HG02973 (cell line): ENCODE measurements at regions not wholly inside any gene's neighbourhood (a gene's known extent, or its start where the extent isn't known, plus 50 kb on each side); places are given as distances from the start of the nearest gene placed in this dataset.
"Not testable (repeated sequence)": the region's sequence is repeated elsewhere in the genome, so short reads cannot be mapped to it uniquely, and the experiment has no call there.

Source experiments
- ATAC-seq: cut with Tn5 transposase; IDR thresholded peaks from one replicate; pipeline ENCODE4 v1.9.1; 2021; ENCODE audit warnings: moderate library complexity; ENCODE audit not compliant: unreplicated experiment

GRCh38 chr6:120852293-120852849 lies 481.9 kb downstream of the TBC1D32 start:
- no peak for ATAC-seq

GRCh38 chr6:120826253-120826652 lies 508.0 kb downstream of the TBC1D32 start:
- no peak for ATAC-seq

GRCh38 chr6:120816794-120817193 lies 517.5 kb downstream of the TBC1D32 start:
- ATAC-seq = no peak

- no peak for ATAC-seq
Measured at GRCh38 chr6:120805276-120805675, 529.0 kb downstream of the TBC1D32 start.

GRCh38 chr6:120804612-120805011 lies 529.7 kb downstream of the TBC1D32 start:
- ATAC-seq = no peak

- no peak for ATAC-seq
Measured at GRCh38 chr6:120786682-120787081, 547.6 kb downstream of the TBC1D32 start.

- no peak for ATAC-seq
Measured at GRCh38 chr6:120786256-120786655, 548.0 kb downstream of the TBC1D32 start.

- ATAC-seq = no peak
Measured at GRCh38 chr6:120785459-120786086, 548.7 kb downstream of the TBC1D32 start.

GRCh38 chr6:120779441-120779840 lies 554.8 kb downstream of the TBC1D32 start:
- ATAC-seq = no peak

- ATAC-seq = no peak
Measured at GRCh38 chr6:120775698-120776097, 558.6 kb downstream of the TBC1D32 start.

- ATAC-seq = no peak
Measured at GRCh38 chr6:120774275-120774674, 560.0 kb downstream of the TBC1D32 start.

GRCh38 chr6:120771019-120771418 lies 563.3 kb downstream of the TBC1D32 start:
- ATAC-seq = no peak

- no peak for ATAC-seq
Measured at GRCh38 chr6:120764312-120764711, 570.0 kb downstream of the TBC1D32 start.

GRCh38 chr6:120759570-120759969 lies 574.7 kb downstream of the TBC1D32 start:
- no peak for ATAC-seq

- ATAC-seq = not testable (repeated sequence)
Measured at GRCh38 chr6:120748574-120748973, 585.7 kb downstream of the TBC1D32 start.

- ATAC-seq = no peak
Measured at GRCh38 chr6:120736740-120737139, 597.5 kb downstream of the TBC1D32 start.

- no peak for ATAC-seq
Measured at GRCh38 chr6:120735641-120736040, 598.6 kb downstream of the TBC1D32 start.

GRCh38 chr6:120711255-120711654 lies 623.0 kb downstream of the TBC1D32 start:
- no peak for ATAC-seq

- ATAC-seq = no peak
Measured at GRCh38 chr6:120700001-120700400, 634.3 kb downstream of the TBC1D32 start.

GRCh38 chr6:120686492-120686891 lies 647.8 kb downstream of the TBC1D32 start:
- no peak for ATAC-seq

- ATAC-seq = no peak
Measured at GRCh38 chr6:120682145-120682544, 652.1 kb downstream of the TBC1D32 start.

- no peak for ATAC-seq
Measured at GRCh38 chr6:120681204-120681603, 653.1 kb downstream of the TBC1D32 start.

GRCh38 chr6:120675886-120676285 lies 658.4 kb downstream of the TBC1D32 start:
- ATAC-seq = no peak
